ENCODE measurements at regions not wholly inside any gene's neighbourhood (a gene's known extent, or its start where the extent isn't known, plus 50 kb on each side); places are given as distances from the start of the nearest gene placed in this dataset.

DNA sequence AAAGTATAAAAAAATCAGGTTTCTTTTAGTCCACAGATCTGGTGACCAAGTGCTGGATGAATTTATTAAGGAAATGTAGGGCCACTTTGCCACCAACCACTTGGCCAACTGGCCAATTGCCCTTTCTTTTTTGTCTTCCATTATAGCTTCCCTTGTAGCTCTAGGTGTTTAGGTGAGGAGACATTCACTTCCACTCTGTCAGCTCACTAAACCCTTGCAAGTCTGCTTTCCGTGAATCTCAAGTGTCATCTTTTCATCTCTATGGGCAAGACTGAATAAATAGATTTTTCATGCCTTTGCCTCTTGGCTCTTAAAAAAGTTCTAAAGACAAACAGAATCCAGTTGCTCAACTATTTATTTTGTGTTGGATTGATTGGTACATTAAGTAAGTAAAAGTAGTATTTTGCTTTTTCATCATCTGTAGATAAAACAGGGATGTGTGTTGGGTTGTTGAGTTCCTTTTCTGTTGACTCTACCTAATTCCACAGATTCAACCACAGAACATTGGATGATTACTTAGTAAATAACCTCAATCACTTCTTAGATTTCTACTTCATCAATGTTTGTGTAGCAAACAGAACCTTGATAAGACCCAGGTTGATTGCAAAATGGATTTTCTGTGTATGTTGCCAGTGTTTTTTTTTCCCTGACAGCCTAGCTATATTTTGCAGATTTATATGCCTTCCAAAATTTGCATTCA, 68.1 kb upstream of the GRXCR1 start (continued):
- TF ChIP-seq, protein P1, sequence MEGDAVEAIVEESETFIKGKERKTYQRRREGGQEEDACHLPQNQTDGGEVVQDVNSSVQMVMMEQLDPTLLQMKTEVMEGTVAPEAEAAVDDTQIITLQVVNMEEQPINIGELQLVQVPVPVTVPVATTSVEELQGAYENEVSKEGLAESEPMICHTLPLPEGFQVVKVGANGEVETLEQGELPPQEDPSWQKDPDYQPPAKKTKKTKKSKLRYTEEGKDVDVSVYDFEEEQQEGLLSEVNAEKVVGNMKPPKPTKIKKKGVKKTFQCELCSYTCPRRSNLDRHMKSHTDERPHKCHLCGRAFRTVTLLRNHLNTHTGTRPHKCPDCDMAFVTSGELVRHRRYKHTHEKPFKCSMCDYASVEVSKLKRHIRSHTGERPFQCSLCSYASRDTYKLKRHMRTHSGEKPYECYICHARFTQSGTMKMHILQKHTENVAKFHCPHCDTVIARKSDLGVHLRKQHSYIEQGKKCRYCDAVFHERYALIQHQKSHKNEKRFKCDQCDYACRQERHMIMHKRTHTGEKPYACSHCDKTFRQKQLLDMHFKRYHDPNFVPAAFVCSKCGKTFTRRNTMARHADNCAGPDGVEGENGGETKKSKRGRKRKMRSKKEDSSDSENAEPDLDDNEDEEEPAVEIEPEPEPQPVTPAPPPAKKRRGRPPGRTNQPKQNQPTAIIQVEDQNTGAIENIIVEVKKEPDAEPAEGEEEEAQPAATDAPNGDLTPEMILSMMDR (IDR thresholded peaks at IDR 0.05; ENCODE audit: control extremely low read depth in 1 of 3, insufficient read depth in 1 of 3, low read depth in 1 of 3, low read length in 3 of 3) = no peak
- TF ChIP-seq RAD21 (IDR thresholded peaks at IDR 0.05 in 1 of 2, conservative IDR thresholded peaks at IDR 0.05 in 1 of 2; ENCODE audit: low read depth in 2 of 2, low read length in 2 of 2) = no peak
- TF ChIP-seq TBP (IDR thresholded peaks at IDR 0.05; ENCODE audit: low read depth, low read length) = no peak
- TF ChIP-seq SP1 (IDR thresholded peaks at IDR 0.05; ENCODE audit: low read depth, low read length) = no peak
